ENCODE measurements at regions not wholly inside any gene's neighbourhood (a gene's known extent, or its start where the extent isn't known, plus 50 kb on each side); places are given as distances from the start of the nearest gene placed in this dataset.

GRCh38 chr7:124667312-124668153 lies 98.1 kb downstream of the GPR37 start (continued):
- TF ChIP-seq ZBTB33 (IDR thresholded peaks at IDR 0.05; ENCODE audit: borderline replicate concordance, low read depth), result no peak

GRCh38 chr7:124662937-124663336 lies 102.7 kb downstream of the GPR37 start:
- DNase-seq, result no peak
- Histone ChIP-seq H3K79me2 (ENCODE audit: insufficient read depth) (no peaks in the 10 kb centered on the region), H3K27ac (ENCODE audit: low read depth in 2 of 2, low read length in 1 of 2) (no peak overlapping the region), H3K36me3 (replicated peaks in 1 of 2; ENCODE audit: control insufficient read depth in 1 of 2, insufficient read depth in 2 of 2, low read length in 1 of 2) (no peaks in the 10 kb centered on the region), H3K9me2 (no peaks in the 10 kb centered on the region), H3K4me3 (ENCODE audit: low read depth in 2 of 2, low read length in 1 of 2) (no peak overlapping the region), H3K9me3 (no peaks in the 10 kb centered on the region), H3F3A (replicated peaks; ENCODE audit: insufficient read depth) (no peaks in the 10 kb centered on the region), H4K20me1 (ENCODE audit: insufficient read depth) (no peaks in the 10 kb centered on the region), H3K27me3 (ENCODE audit: insufficient read depth) (no peaks in the 10 kb centered on the region), H3K9ac (no peak overlapping the region), H3K4me2 (no peak overlapping the region), H3K4me1 (ENCODE audit: control insufficient read depth in 1 of 2, insufficient read depth in 2 of 2, low read depth in 1 of 2, low read length in 1 of 2) (peaks cover 0 to 3% of the 10 kb centered on the region in 2 experiments; a peak in 1 of 4 replicates), H2AFZ (ENCODE audit: low read depth) (no peak overlapping the region)
- TF ChIP-seq RFX5 (IDR thresholded peaks at IDR 0.05; ENCODE audit: low read length), result no peak
- no peak for TF ChIP-seq GATA2 (CRISPR knock-in tag; IDR thresholded peaks at IDR 0.05)
- no peak for TF ChIP-seq EZH2phosphoT487 (IDR thresholded peaks at IDR 0.05; ENCODE audit: borderline replicate concordance, low read depth)
- TF ChIP-seq NRF1 (IDR thresholded peaks at IDR 0.05; ENCODE audit: low read depth, low read length), result no peak
- TF ChIP-seq ZBTB33 (IDR thresholded peaks at IDR 0.05; ENCODE audit: borderline replicate concordance, low read depth), result no peak
- TF ChIP-seq FOXM1 (IDR thresholded peaks at IDR 0.05; ENCODE audit: low read depth), result no peak
- no peak for TF ChIP-seq POLR2AphosphoS5 (IDR thresholded peaks at IDR 0.05; ENCODE audit: low read depth, low read length)
- no peak for TF ChIP-seq MXI1 (IDR thresholded peaks at IDR 0.05; ENCODE audit: low read depth, low read length)
- TF ChIP-seq GABPA (IDR thresholded peaks at IDR 0.05; ENCODE audit: low read depth), result no peak
- no peak for TF ChIP-seq JUND (IDR thresholded peaks at IDR 0.05)
- no peak for TF ChIP-seq ELF1 (IDR thresholded peaks at IDR 0.05)
- no peak for TF ChIP-seq RCOR1 (IDR thresholded peaks at IDR 0.05; ENCODE audit: low read length)
- TF ChIP-seq NFIC (IDR thresholded peaks at IDR 0.05; ENCODE audit: borderline replicate concordance), result no peak
- TF ChIP-seq USF1 (IDR thresholded peaks at IDR 0.05; ENCODE audit: borderline replicate concordance, low read depth), result no peak
- no peak for TF ChIP-seq SMC3 (IDR thresholded peaks at IDR 0.05; ENCODE audit: low read depth, low read length)
- no peak for TF ChIP-seq REST (IDR thresholded peaks at IDR 0.05; ENCODE audit: low read depth, low read length)
- TF ChIP-seq RAD21 (IDR thresholded peaks at IDR 0.05; ENCODE audit: low read length), result no peak
- ChIA-PET CTCF (interaction anchor here (0.7 to 1.8 kb wide), 5 partner anchors 9 to 114 kb away, joined by 3 to 4 read pairs (median 3); no protein-coding TSS in a partner anchor), POLR2A (no interaction called here)

Data from SK-N-SH (cell line).